ENCODE measurements at regions not wholly inside any gene's neighbourhood (a gene's known extent, or its start where the extent isn't known, plus 50 kb on each side); places are given as distances from the start of the nearest gene placed in this dataset.

GRCh38 chr16:55398762-55399161 is 74.8 kb downstream of the IRX6 start:
- peaks cover 0 to 8% of the 10 kb centered on the region in 2 donors for H3K27me3 ChIP-seq
- peaks cover 0 to 6% (median 3%) of the 10 kb centered on the region in 4 donors for H3K4me1 ChIP-seq
- no peak overlapping the region for H3K27ac ChIP-seq
- no peaks in the 10 kb centered on the region for H3K36me3 ChIP-seq
- DNase-seq, result no peak
- no peak for TF ChIP-seq CTCF (IDR thresholded peaks at IDR 0.05)
- no peak overlapping the region for H3K4me3 ChIP-seq
- H3K9me3 ChIP-seq, result no peaks in the 10 kb centered on the region
- intact Hi-C loops (cut with DNase I; ENCODE audit: low total_unique reads), result no loop called here

GRCh38 chr16:55399911-55400310 is 75.9 kb downstream of the IRX6 start:
- Histone ChIP-seq H3K9me3 (no peaks in the 10 kb centered on the region), H3K4me3 (no peak overlapping the region)
- no peak for TF ChIP-seq CTCF (IDR thresholded peaks at IDR 0.05)

GRCh38 chr16:55401046-55401445 is 77.0 kb downstream of the IRX6 start:
- intact Hi-C loops (cut with DNase I; ENCODE audit: low total_unique reads), result no loop called here
- no peak overlapping the region for H3K27ac ChIP-seq
- no peak overlapping the region for H3K4me3 ChIP-seq
- TF ChIP-seq CTCF (IDR thresholded peaks at IDR 0.05), result no peak
- DNase-seq, result no peak
- H3K27me3 ChIP-seq, result peaks cover 0 to 9% of the 10 kb centered on the region in 2 donors
- no peaks in the 10 kb centered on the region for H3K9me3 ChIP-seq
- H3K4me1 ChIP-seq, result no peaks in the 10 kb centered on the region
- H3K36me3 ChIP-seq, result no peaks in the 10 kb centered on the region

More at GRCh38 chr16:55399911-55400310, 75.9 kb downstream of the IRX6 start:
- H3K27me3 ChIP-seq, result peaks cover 0 to 9% of the 10 kb centered on the region in 2 donors
- H3K36me3 ChIP-seq, result no peaks in the 10 kb centered on the region
- no peak for DNase-seq
- no peak overlapping the region for H3K27ac ChIP-seq
- H3K4me1 ChIP-seq, result no peaks in the 10 kb centered on the region
- intact Hi-C loops (cut with DNase I; ENCODE audit: low total_unique reads), result no loop called here

GRCh38 chr16:55403464-55403863 is 75.5 kb upstream of the MMP2 start:
- TF ChIP-seq CTCF (IDR thresholded peaks at IDR 0.05), result no peak
- DNase-seq, result no peak
- Histone ChIP-seq H3K27ac (no peak overlapping the region), H3K4me3 (no peak overlapping the region), H3K36me3 (no peaks in the 10 kb centered on the region), H3K4me1 (no peaks in the 10 kb centered on the region), H3K9me3 (no peaks in the 10 kb centered on the region), H3K27me3 (peaks cover 0 to 9% of the 10 kb centered on the region in 2 donors)
- intact Hi-C loops (cut with DNase I; ENCODE audit: low total_unique reads), result no loop called here

GRCh38 chr16:55406651-55407050 is 72.3 kb upstream of the MMP2 start:
- no peak overlapping the region for H3K4me3 ChIP-seq
- no peaks in the 10 kb centered on the region for H3K36me3 ChIP-seq
- DNase-seq, result no peak
- TF ChIP-seq CTCF (IDR thresholded peaks at IDR 0.05), result no peak
- H3K9me3 ChIP-seq, result no peaks in the 10 kb centered on the region
- no peak overlapping the region for H3K27ac ChIP-seq
- intact Hi-C loops (cut with DNase I; ENCODE audit: low total_unique reads), result no loop called here
- H3K4me1 ChIP-seq, result no peaks in the 10 kb centered on the region
- H3K27me3 ChIP-seq, result peaks cover 0 to 6% of the 10 kb centered on the region in 2 donors

- intact Hi-C loops (cut with DNase I; ENCODE audit: low total_unique reads), result no loop called here
- no peak for DNase-seq
- no peak overlapping the region for H3K27ac ChIP-seq
- H3K4me1 ChIP-seq, result no peaks in the 10 kb centered on the region
- peaks cover 0 to 2% of the 10 kb centered on the region in 2 donors for H3K27me3 ChIP-seq
- no peak overlapping the region for H3K4me3 ChIP-seq
- H3K9me3 ChIP-seq, result no peaks in the 10 kb centered on the region
- no peak for TF ChIP-seq CTCF (IDR thresholded peaks at IDR 0.05)
- H3K36me3 ChIP-seq, result no peaks in the 10 kb centered on the region
These were observed 70.3 kb upstream of the MMP2 start for GRCh38 chr16:55408661-55409060.

Measured in tibial artery (tissue), 4 donors.